Stimulated activated CD4-positive, alpha-beta T cell treated with anti-CD3 and anti-CD28 coated beads, Interleukin-4, amount 100 ng/mL, for 4 hours (primary cell): ENCODE measurements at regions not wholly inside any gene's neighbourhood (a gene's known extent, or its start where the extent isn't known, plus 50 kb on each side); places are given as distances from the start of the nearest gene placed in this dataset.

Experiments used
- DNase-seq, 2 experiments: peaks; one replicate each; pipeline ENCODE4 v3.0.0-alpha.2; 2020

GRCh38 chr2:23073671-23074070 lies 311.3 kb upstream of the KLHL29 start:
- DNase-seq, result no peak

- no peak for DNase-seq
Observed at GRCh38 chr2:23077596-23077995, 307.4 kb upstream of the KLHL29 start.

GRCh38 chr2:23078784-23079434 lies 306.1 kb upstream of the KLHL29 start:
- no peak for DNase-seq

DNA sequence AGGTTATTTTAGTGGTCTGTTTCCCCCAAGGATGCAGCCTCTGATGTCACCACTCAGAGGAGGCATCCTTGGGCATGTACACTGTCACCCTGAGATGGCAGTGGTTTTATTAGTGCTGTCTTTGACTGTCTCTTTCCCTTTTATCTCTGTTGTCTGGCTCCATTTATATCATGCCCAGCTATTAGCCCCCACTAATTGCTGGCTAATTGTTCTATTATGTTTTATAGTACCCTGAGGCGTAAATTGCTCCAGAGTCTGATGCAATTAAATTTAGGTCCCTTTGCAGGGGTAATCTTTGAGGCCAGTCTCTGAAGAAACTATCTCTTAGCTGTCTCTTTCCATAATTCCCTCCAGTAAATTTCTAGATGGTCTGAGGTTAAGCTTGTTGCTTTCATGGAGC lies 301.0 kb upstream of the KLHL29 start:
- no peak for DNase-seq

DNA sequence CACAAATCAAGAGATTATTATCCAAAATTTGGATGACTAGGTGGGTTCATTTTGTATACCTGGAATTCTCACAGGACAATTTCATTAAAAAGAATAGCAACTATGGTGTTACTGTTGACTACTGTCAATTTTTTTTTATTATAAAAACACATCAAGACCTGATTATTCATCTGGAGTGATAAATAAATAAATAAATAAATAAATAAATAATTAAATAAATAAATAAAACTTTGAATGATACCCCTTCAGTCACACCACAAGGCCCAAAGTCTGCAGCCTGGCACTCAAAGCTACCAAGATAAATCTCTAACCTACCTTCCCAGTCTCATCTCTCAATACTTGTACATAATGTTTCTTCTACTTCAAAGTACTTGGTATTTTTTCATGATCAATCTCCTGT lies 294.0 kb upstream of the KLHL29 start:
- DNase-seq, result no peak

DNA sequence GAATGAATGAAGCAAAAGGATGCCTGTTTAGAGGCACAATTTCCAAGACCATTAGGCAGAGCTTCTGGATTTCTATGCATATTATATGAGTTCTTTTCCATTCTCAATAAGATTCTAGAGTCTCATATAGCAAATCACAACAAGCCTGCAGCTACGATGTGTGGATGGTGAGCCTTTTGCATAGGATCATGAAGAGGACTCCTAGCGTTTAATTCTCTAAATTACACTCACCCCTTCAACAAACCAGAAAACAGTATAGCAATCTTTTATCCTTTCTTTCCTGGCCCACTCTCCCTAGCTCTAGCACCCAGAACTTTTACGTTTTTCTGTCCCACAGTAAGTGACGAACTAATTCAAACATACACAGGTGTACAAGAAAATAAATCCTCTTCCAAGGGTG lies 293.1 kb upstream of the KLHL29 start:
- no peak for DNase-seq

DNA sequence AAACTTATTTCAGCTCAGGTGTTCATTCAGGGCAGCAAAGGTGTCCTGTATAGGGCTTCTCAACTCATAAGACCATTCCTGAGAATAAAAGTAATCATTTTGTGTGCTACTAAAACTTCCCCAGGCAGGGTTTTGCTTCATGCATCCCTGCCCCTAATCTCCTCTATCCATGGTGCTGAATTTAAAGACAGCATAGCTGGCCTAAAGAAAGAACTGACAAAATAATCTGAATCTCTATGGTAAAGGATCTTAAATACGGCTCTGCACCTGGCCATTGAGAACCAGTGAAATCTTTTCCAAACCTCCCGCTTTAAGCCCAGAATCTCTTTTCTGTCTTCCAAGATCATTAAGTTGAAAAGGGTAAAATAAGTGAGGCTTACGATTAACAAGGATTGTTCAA lies 292.1 kb upstream of the KLHL29 start:
- DNase-seq, result no peak

DNA sequence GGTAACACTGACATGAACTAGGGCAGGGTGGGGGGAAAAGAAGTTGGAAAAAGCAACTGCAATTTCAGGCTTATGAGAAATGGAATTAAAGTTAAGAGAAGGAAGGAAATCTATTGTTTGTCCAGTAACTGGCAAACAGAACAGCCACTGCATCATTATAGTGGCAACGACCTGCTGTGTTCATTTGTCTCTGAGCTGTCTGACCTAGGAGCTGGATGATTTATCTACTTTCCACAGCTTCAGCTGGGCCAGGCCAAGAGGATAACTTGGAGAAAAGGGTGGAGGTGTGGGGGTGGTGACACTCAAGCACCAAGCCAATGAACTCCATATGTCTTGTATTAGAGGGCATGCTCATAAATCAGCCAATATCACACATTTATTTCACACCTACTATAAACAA lies 291.5 kb upstream of the KLHL29 start:
- DNase-seq, result no peak

GRCh38 chr2:23096906-23097602 lies 287.9 kb upstream of the KLHL29 start:
- DNase-seq, result no peak

DNA sequence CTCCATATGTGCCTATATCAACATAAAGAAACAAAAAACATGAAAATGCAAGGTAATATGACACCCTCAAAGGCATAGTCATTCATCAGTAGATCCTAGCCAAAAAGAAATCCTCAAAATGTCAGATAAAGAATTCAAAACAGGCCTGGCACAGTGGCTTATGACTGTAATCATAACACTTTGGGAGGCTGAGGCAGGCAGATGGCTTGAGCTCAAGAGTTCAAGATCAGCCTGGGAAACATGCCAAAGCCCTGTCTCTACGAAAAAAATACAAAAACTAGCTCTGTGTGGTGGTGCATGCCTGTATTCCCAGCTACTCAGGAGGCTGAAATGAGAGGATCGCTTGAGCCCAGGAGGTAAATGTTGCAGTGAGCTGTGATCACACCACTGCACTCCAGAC lies 284.6 kb upstream of the KLHL29 start:
- DNase-seq, result no peak

DNA sequence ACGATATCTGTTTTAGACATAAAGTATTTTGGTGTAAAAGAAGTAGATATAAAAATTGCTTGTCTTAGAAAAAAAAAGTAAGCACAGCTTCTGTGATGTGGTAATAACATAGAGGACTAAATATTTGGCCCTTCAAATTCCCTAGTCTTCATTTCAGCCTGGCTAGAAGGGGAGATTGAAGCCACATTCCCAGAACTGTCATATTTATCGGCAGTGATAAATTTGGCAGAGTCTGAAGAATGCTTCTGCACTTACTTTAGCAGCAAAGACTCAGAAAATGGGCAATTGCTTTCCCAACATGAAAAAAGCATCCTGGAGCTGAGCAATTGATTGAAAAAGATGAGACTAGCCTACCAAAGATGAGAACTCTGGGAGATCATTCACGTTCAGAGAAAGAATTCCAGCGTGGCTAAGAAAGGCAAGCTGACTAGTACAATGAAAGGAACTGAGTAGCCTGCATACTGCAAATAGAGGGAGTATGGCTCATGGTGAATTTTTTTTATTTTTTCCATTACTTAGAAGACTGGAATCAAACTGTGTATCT lies 278.7 kb upstream of the KLHL29 start:
- no peak for DNase-seq

- no peak for DNase-seq
Observed at GRCh38 chr2:23107327-23107941, 277.5 kb upstream of the KLHL29 start.

DNA sequence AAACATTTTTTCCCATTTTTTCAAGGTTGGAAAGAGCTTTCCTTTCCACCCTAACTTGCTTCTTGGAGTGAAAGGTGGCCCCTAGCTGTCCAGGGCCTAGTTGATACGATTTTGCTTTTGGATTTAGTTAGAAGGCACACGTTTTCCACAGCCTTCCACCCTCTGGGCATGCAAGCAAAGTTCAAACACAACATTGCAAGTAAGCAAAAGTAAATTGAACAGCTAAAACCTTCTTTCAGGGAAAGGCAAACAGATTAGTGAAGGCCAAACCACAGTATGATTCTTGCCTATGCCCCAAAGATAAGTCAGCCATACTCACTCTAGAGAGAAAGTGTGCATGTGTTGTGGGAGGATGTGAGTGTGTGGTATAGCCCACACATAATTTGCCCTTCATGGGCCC lies 273.7 kb upstream of the KLHL29 start:
- no peak for DNase-seq

GRCh38 chr2:23112517-23112916 lies 272.5 kb upstream of the KLHL29 start:
- no peak for DNase-seq

DNA sequence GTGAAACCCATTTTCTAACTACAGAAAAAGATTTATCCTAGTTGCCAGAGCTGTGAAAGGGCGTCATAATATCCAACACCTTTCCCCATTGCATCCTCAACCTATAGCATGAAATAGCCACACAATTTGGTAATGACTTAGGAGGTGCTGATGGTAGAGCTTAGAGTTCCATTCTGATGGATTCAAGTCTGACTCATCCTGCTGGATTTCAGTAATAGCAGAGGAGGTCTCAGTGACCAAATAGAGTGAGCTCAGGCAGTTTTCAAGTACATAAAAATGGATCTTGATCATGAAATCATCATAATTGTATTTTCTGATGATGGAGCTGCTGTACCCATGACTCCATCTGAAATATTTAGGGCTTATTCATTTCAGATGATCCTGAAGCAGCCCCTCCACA lies 270.7 kb upstream of the KLHL29 start:
- no peak for DNase-seq

DNA sequence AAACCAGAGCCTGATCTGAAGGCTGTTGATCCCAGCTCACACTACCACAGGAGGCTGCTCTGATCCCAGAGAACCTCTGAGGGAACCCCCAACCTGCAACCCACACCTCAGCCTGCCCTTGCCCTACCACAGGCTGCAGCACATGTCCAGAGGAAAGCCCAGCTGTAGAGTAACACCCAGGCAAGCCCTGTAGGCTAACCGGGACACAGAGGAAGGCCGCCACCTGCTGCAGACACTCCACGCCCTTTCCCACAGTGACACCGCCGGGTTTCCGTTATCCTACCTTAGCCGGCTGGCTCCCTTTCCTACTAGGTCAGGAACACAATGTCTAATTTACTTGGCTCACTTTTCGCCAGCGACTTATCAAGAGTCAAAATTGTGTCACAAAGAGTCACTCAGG lies 266.7 kb upstream of the KLHL29 start:
- DNase-seq, result no peak

DNA sequence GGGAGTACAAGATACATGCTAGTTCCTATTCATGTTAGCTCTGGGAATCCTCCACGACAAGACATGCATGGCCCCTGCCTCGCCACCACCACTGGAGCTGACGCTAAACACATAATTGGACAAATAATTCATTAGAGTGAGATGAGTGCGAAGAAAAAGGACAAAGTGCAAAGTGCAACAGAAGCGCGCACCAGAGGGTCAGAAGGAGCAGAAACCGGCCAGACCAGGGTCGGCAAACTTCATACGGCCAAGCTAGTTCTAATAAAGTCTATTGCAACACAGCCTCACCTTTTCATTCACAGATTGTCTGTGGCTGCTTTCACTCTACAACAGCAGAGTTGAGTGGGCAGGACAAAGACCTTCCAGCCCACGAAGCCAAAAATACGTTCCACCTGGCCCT lies 266.1 kb upstream of the KLHL29 start:
- no peak for DNase-seq

DNA sequence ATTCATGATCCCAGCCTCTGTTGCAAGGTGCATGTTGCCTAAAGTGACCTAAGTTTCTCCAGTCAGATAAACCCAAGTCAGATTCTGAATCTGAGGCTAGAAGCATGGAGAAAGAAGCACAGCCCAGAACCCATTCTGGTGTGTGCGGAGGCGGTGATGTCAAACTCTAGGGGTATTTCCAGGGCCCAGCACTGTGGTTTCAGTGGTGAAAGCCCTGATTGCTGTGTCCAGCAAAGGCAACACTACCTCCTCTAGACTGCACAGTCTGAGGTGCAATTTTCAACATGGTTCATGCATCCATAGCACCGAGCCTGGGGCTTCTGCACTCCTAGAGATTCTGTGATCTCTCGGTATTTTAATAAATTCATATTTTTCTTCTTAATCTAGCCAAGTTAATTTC lies 264.8 kb upstream of the KLHL29 start:
- no peak for DNase-seq

GRCh38 chr2:23121968-23122648 lies 262.9 kb upstream of the KLHL29 start:
- DNase-seq, result no peak

GRCh38 chr2:23122681-23123215 lies 262.2 kb upstream of the KLHL29 start:
- DNase-seq, result no peak

DNA sequence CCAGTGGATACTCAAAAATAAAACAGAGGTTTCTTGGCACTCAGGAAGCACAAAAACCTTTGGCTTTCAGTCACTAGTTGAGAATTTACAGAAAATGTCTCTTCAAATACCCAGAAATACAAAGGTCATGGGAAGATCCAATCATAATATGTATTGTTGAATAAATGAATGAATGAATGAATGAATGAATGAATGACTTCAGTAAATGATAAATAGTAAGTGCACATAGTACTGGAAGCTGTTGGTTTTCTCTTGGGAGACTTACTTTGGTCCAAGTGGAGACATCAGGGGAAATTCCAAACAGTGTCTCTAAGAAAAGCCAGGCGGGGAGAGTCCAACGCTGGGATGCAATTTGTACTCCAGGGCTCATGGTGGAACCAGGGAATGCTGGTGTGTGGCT lies 261.3 kb upstream of the KLHL29 start:
- no peak for DNase-seq

DNA sequence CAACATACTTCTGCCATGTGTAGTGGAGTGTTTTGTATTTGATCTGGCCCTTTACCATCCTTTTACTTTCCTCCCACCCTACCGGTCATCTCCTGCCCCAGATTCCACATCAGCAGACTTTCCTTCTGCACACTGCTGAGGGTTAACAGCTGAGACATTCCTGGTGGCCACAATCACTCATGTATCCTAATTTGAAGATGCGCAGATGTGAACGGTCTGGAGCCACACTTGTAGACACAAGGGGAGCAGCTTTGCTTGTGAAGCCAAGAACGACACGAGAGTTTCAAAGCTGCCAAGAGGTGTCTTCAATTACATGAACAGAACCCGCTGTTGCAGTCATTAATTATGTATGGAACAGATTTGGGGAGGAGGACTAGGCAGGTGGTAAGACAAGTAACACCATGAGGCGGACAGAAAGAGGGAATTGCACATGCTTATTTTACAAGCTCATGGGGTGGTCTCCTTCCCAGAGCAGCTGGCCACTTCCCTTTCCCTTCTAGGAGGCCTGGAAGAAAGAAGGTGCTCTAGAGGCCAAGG lies 260.7 kb upstream of the KLHL29 start:
- no peak for DNase-seq

DNA sequence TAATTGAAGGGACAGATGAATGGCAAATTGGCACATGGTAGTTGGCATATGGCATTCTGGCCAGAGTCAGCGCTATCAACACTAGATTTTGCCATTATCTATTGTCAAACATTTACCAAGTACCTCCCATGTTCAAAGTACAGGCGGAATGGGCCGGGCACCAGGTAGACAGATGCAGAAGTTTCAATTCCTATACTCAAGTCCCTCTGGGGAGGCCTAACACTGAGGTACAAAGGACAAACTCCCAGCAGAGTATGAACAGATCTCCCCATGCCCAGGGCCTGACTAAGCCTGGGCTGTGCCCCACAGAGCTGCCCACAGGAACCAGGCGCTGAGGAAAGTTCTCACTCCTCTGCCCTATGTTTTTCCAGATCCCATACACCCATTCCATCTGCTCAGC lies 257.5 kb upstream of the KLHL29 start:
- DNase-seq, result no peak
